Endothelial cell of umbilical vein (primary cell): ENCODE measurements at regions not wholly inside any gene's neighbourhood (a gene's known extent, or its start where the extent isn't known, plus 50 kb on each side); places are given as distances from the start of the nearest gene placed in this dataset.

Experiments used
- BruUV-seq: library from RNA; stranded (reverse); fragments of 400-500 nt; replicated peaks from 2 replicates; lab custom pipeline; 2021; lab: Mats Ljungman, UMichigan
- CTCF ChIA-PET: fragments of 300-600, 350-600 bp; sonication (Branson Sonifier 250); formaldehyde crosslinking; loops from one replicate; lab custom pipeline; 2021; ENCODE audit warnings: antibody characterized with exemption, inconsistent platforms; lab: Charles Lee
- POLR2A ChIA-PET: fragments of 300-600, 350-600 bp; sonication (Branson Sonifier 250); formaldehyde crosslinking; loops from one replicate; lab custom pipeline; 2021; ENCODE audit warnings: antibody characterized with exemption, inconsistent platforms; lab: Charles Lee
- DNase-seq: peaks from one replicate; pipeline ENCODE4 v3.0.0-alpha.2; 2011; ENCODE audit warnings: low read depth, low spot score
- FAIRE-seq: peaks from 2 replicates; lab custom pipeline; 2011; peaks lifted over from hg19 to GRCh38; lab: Jason Lieb, UNC
- H2AFZ ChIP-seq: 2 replicates; pipeline ENCODE4 v1.6.0; 2012; ENCODE audit warnings: low read depth, low read length, control low read depth, inconsistent platforms
- H3K27ac ChIP-seq: 2 replicates; pipeline ENCODE4 v1.5.1; 2011; ENCODE audit warnings: low read depth, mild to moderate bottlenecking, control low read depth, low read length, moderate library complexity; ENCODE audit not compliant: insufficient read depth
- H3K27me3 ChIP-seq, 2 experiments: 2 replicates each; pipeline versions ENCODE4 v1.6.0 to v1.6.1; 2011; ENCODE audit warnings: low read length in 2 of 2, mixed read lengths in 1 of 2; ENCODE audit not compliant: control insufficient read depth in 2 of 2, insufficient read depth in 2 of 2
- H3K36me3 ChIP-seq, 2 experiments: 2 replicates in 1 of 2; 3 replicates in 1 of 2; pipeline ENCODE4 v1.5.1; 2011; ENCODE audit warnings: low read length in 2 of 2, mild to moderate bottlenecking in 1 of 2, moderate library complexity in 1 of 2; ENCODE audit not compliant: control insufficient read depth in 2 of 2, insufficient read depth in 2 of 2; ENCODE audit errors: extremely low read depth in 1 of 2
- H3K4me1 ChIP-seq: 3 replicates; pipeline ENCODE4 v1.5.1; 2011; ENCODE audit warnings: mild to moderate bottlenecking, low read length; ENCODE audit not compliant: control insufficient read depth, insufficient read depth; ENCODE audit errors: extremely low read depth
- H3K4me2 ChIP-seq: 2 replicates; pipeline ENCODE4 v1.6.1; 2011; ENCODE audit warnings: low read length, control low read depth, mixed read lengths; ENCODE audit not compliant: insufficient read depth
- H3K4me3 ChIP-seq, 3 experiments: fragments of 200-600 bp in 1 of 3; sonication (generic), shearing (Covaris generic) in 1 of 3; replicated peaks in 1 of 3; 2 replicates each; pipeline ENCODE4 v1.5.1; 2011 to 2016; ENCODE audit warnings: control low read depth in 3 of 3, low read length in 3 of 3, mild to moderate bottlenecking in 2 of 3, inconsistent platforms in 1 of 3, low read depth in 1 of 3, moderate library complexity in 1 of 3; ENCODE audit not compliant: insufficient read depth in 1 of 3
- H3K79me2 ChIP-seq: 2 replicates; pipeline ENCODE4 v1.6.0; 2012; ENCODE audit warnings: low read length, inconsistent platforms; ENCODE audit not compliant: control insufficient read depth, insufficient read depth
- H3K9ac ChIP-seq: replicated peaks from 2 replicates; pipeline ENCODE3; 2011; ENCODE audit warnings: low read length, control low read depth; ENCODE audit not compliant: insufficient read depth; ENCODE audit errors: extremely low read depth
- H3K9me1 ChIP-seq: replicated peaks from 3 replicates; pipeline ENCODE4 v1.6.0; 2011; ENCODE audit warnings: mild to moderate bottlenecking, low read length; ENCODE audit not compliant: control insufficient read depth, insufficient read depth; ENCODE audit errors: extremely low read depth
- H3K9me3 ChIP-seq: replicated peaks from 2 replicates; pipeline ENCODE4 v1.5.1; 2012; ENCODE audit warnings: low read length, inconsistent platforms; ENCODE audit not compliant: control insufficient read depth, insufficient read depth
- H4K20me1 ChIP-seq: replicated peaks from 2 replicates; pipeline ENCODE3; 2011; ENCODE audit warnings: mild to moderate bottlenecking, low read length; ENCODE audit not compliant: control insufficient read depth, insufficient read depth; ENCODE audit errors: extremely low read depth
- CTCF ChIP-seq, 2 donors: IDR thresholded peaks; 1 replicate in 1 of 2; 2 replicates in 1 of 2; pipeline ENCODE4 v1.5.1; 2011; ENCODE audit warnings: low read length in 2 of 2, mild to moderate bottlenecking in 2 of 2, moderate library complexity in 2 of 2, control low read depth in 1 of 2, inconsistent platforms in 1 of 2, low read depth in 1 of 2; ENCODE audit not compliant: insufficient read depth in 1 of 2; ENCODE audit errors: extremely low read depth in 1 of 2
- POLR2A ChIP-seq: IDR thresholded peaks from 2 replicates; pipeline ENCODE4 v1.6.1; 2012; ENCODE audit warnings: low read depth, mild to moderate bottlenecking, control low read depth, low read length
- POLR2AphosphoS5 ChIP-seq: IDR thresholded peaks from 2 replicates; pipeline ENCODE4 v1.6.1; 2012; ENCODE audit warnings: low read depth, mild to moderate bottlenecking, control low read depth, low read length, moderate library complexity; ENCODE audit not compliant: insufficient read depth
- dilution Hi-C: fragments of 300-500 bp; cut with MboI; formaldehyde crosslinking; loops from one replicate; pipeline ENCODE4 v1.15.0; 2019; ENCODE audit warnings: low sequenced_read_pairs; ENCODE audit not compliant: extremely low pct_ligation_motif_present
- intact Hi-C: fragments of 100-400 bp; cut with micrococcal nuclease; formaldehyde crosslinking; loops from one replicate; pipeline ENCODE4 v1.10.0; 2022

- TF ChIP-seq CTCF (IDR thresholded peaks at IDR 0.05; ENCODE audit: extremely low read depth in 1 of 2, insufficient read depth in 1 of 2, low read depth in 1 of 2, low read length in 2 of 2), result no peak
- H3K36me3 ChIP-seq, result no peaks in the 10 kb centered on the region
- ChIA-PET CTCF (no interaction called here), POLR2A (no interaction called here)
- no peak overlapping the region for H3K27ac ChIP-seq
- dilution Hi-C loops (no loop called here), intact Hi-C loops (no loop called here)
- H3K9me1 ChIP-seq, result no peaks in the 10 kb centered on the region
- no peaks in the 10 kb centered on the region for H3K27me3 ChIP-seq
- H3K4me3 ChIP-seq, result no peak overlapping the region
- FAIRE-seq (no peak), DNase-seq (no peak)
- H2AFZ ChIP-seq, result no peak overlapping the region
- H3K79me2 ChIP-seq, result no peaks in the 10 kb centered on the region
- no peaks in the 10 kb centered on the region for H4K20me1 ChIP-seq
- no peaks in the 10 kb centered on the region for H3K4me1 ChIP-seq
- no TSS peak for BruUV-seq
- H3K9me3 ChIP-seq, result peaks cover 12% of the 10 kb centered on the region
- no peak overlapping the region for H3K4me2 ChIP-seq
- H3K9ac ChIP-seq, result no peak overlapping the region
Observed at GRCh38 chr5:3050863-3051262, 299.4 kb upstream of the IRX2 start.

- no TSS peak for BruUV-seq
- H4K20me1 ChIP-seq, result no peaks in the 10 kb centered on the region
- TF ChIP-seq POLR2AphosphoS5, result no peak
- no peak for TF ChIP-seq POLR2A
- peaks cover 15% of the 10 kb centered on the region for H3K9me3 ChIP-seq
- ChIA-PET POLR2A (no interaction called here), CTCF (no interaction called here)
- DNase-seq, result no peak
- no peak overlapping the region for H3K4me3 ChIP-seq
- H3K9ac ChIP-seq, result no peak overlapping the region
- H3K27me3 ChIP-seq, result no peaks in the 10 kb centered on the region
- no peaks in the 10 kb centered on the region for H3K9me1 ChIP-seq
- H3K27ac ChIP-seq, result no peak overlapping the region
- H3K4me2 ChIP-seq, result no peak overlapping the region
- dilution Hi-C loops, result no loop called here
- no peaks in the 10 kb centered on the region for H3K4me1 ChIP-seq
- no peaks in the 10 kb centered on the region for H3K79me2 ChIP-seq
- no peak overlapping the region for H2AFZ ChIP-seq
- intact Hi-C loops, result no loop called here
- no peak for FAIRE-seq
- H3K36me3 ChIP-seq, result no peaks in the 10 kb centered on the region
Observed at GRCh38 chr5:3049261-3049660, 297.8 kb upstream of the IRX2 start.
